SK-N-SH treated with all-trans-retinoic acid at 6 μM for 48 hours (cell line): ENCODE measurements at regions not wholly inside any gene's neighbourhood (a gene's known extent, or its start where the extent isn't known, plus 50 kb on each side); places are given as distances from the start of the nearest gene placed in this dataset.

Experiments
- ATAC-seq: fragments of 200-7000 bp; cut with Tn5 transposase; 3 replicates; pipeline ENCODE4 v1.9.1; 2020; ENCODE audit warnings: mild to moderate bottlenecking, moderate library complexity
- ARNTL ChIP-seq: fragments of 450-650 bp; formaldehyde crosslinking; IDR thresholded peaks from 2 replicates; pipeline ENCODE4 v1.5.0; 2020; ENCODE audit warnings: low read depth, mild to moderate bottlenecking, moderate library complexity, borderline replicate concordance
- BACH2 ChIP-seq: fragments of 250-450 bp; sonication (Bioruptor Pico); IDR thresholded peaks from 2 replicates; pipeline ENCODE4 v1.9.0; 2021; ENCODE audit warnings: mild to moderate bottlenecking, borderline replicate concordance
- CREB5 ChIP-seq: fragments of 250-450 bp; sonication (Bioruptor Pico); IDR thresholded peaks from 2 replicates; pipeline ENCODE4 v1.5.1; 2020; ENCODE audit warnings: low read depth, mild to moderate bottlenecking, moderate library complexity
- CSDC2 ChIP-seq: fragments of 250-450 bp; sonication (Bioruptor Pico); IDR thresholded peaks from 2 replicates; pipeline ENCODE4 v1.5.0; 2020; ENCODE audit warnings: mild to moderate bottlenecking, moderate library complexity
- CSRNP3 ChIP-seq: fragments of 250-450 bp; sonication (Bioruptor Pico); IDR thresholded peaks from 2 replicates; pipeline ENCODE4 v1.5.1; 2021; ENCODE audit warnings: mild to moderate bottlenecking, moderate library complexity
- ESRRG ChIP-seq: fragments of 250-450 bp; sonication (Bioruptor Pico); IDR thresholded peaks from 2 replicates; pipeline ENCODE4 v1.6.1; 2021; ENCODE audit warnings: mild to moderate bottlenecking
- GLIS3 ChIP-seq: fragments of 250-450 bp; sonication (Bioruptor Pico); IDR thresholded peaks from 2 replicates; pipeline ENCODE4 v1.5.0; 2020; ENCODE audit warnings: mild to moderate bottlenecking, moderate library complexity
- ISL1 ChIP-seq: fragments of 250-450 bp; sonication (Bioruptor Pico); IDR thresholded peaks from 2 replicates; pipeline ENCODE4 v2.1.2; 2022; ENCODE audit warnings: mild to moderate bottlenecking, moderate library complexity
- PATZ1 ChIP-seq: fragments of 250-450 bp; sonication (Bioruptor Pico); IDR thresholded peaks from 2 replicates; pipeline ENCODE4 v1.8.0; 2020; ENCODE audit warnings: mild to moderate bottlenecking, moderate library complexity, borderline replicate concordance
- POU6F1 ChIP-seq: fragments of 250-450 bp; sonication (Bioruptor Pico); IDR thresholded peaks from 2 replicates; pipeline ENCODE4 v1.8.0; 2021; ENCODE audit warnings: low read depth, mild to moderate bottlenecking, moderate library complexity, borderline replicate concordance
- PPARA ChIP-seq: fragments of 250-450 bp; sonication (Bioruptor Pico); IDR thresholded peaks from 2 replicates; pipeline ENCODE4 v1.5.0; 2020; ENCODE audit warnings: mild to moderate bottlenecking, borderline replicate concordance
- RARB ChIP-seq: fragments of 250-450 bp; sonication (Bioruptor Pico); IDR thresholded peaks from 2 replicates; pipeline ENCODE4 v1.8.0; 2021; ENCODE audit warnings: mild to moderate bottlenecking, moderate library complexity
- SNAI2 ChIP-seq: fragments of 250-450 bp; sonication (Bioruptor Pico); IDR thresholded peaks from 2 replicates; pipeline ENCODE4 v1.5.0; 2020; ENCODE audit warnings: mild to moderate bottlenecking, moderate library complexity
- TCF4 ChIP-seq: fragments of 250-450 bp; sonication (Bioruptor Pico); IDR thresholded peaks from 2 replicates; pipeline ENCODE4 v1.8.0; 2021; ENCODE audit warnings: mild to moderate bottlenecking, moderate library complexity, borderline replicate concordance
- TOX ChIP-seq: fragments of 250-450 bp; sonication (Bioruptor Pico); IDR thresholded peaks from 2 replicates; pipeline ENCODE4 v1.8.0; 2021; ENCODE audit warnings: mild to moderate bottlenecking, moderate library complexity, borderline replicate concordance
- TSHZ2 ChIP-seq: fragments of 250-450 bp; sonication (Bioruptor Pico); IDR thresholded peaks from 2 replicates; pipeline ENCODE4 v1.5.0; 2020; ENCODE audit warnings: mild to moderate bottlenecking, moderate library complexity
- ZC3H10 ChIP-seq: fragments of 250-450 bp; sonication (Bioruptor Pico); IDR thresholded peaks from 2 replicates; pipeline ENCODE4 v1.5.1; 2021; ENCODE audit warnings: mild to moderate bottlenecking, moderate library complexity
- ZFP3 ChIP-seq: fragments of 250-450 bp; sonication (Bioruptor Pico); IDR thresholded peaks from 2 replicates; pipeline ENCODE4 v1.5.0; 2020; ENCODE audit warnings: mild to moderate bottlenecking, moderate library complexity
- ZFP30 ChIP-seq: fragments of 450-650 bp; formaldehyde crosslinking; IDR thresholded peaks from 2 replicates; pipeline ENCODE4 v1.5.0; 2022; ENCODE audit warnings: mild to moderate bottlenecking, moderate library complexity
- ZNF565 ChIP-seq: fragments of 450-650 bp; formaldehyde crosslinking; conservative IDR thresholded peaks from 2 replicates; pipeline ENCODE4 v1.5.0; 2020; ENCODE audit warnings: low read depth, mild to moderate bottlenecking, moderate library complexity
- ZNF70 ChIP-seq: fragments of 450-650 bp; formaldehyde crosslinking; IDR thresholded peaks from 2 replicates; pipeline ENCODE4 v1.5.0; 2020; ENCODE audit warnings: mild to moderate bottlenecking, moderate library complexity
- ZNF8 ChIP-seq: fragments of 450-650 bp; formaldehyde crosslinking; IDR thresholded peaks from 2 replicates; pipeline ENCODE4 v1.5.0; 2020; ENCODE audit warnings: mild to moderate bottlenecking, moderate library complexity

GRCh38 chr2:107359021-107359420 is 467.7 kb upstream of the RGPD4 start:
- ATAC-seq = no peak
- TF ChIP-seq ZNF70 (CRISPR knock-in tag) (no peak), ZNF565 (CRISPR knock-in tag) (no peak), GLIS3 (CRISPR knock-in tag) (no peak), ZNF8 (CRISPR knock-in tag) (no peak), ESRRG (CRISPR knock-in tag) (no peak), CSDC2 (CRISPR knock-in tag) (no peak), RARB (CRISPR knock-in tag) (no peak), ARNTL (no peak), ZFP30 (CRISPR knock-in tag) (no peak), ISL1 (CRISPR knock-in tag) (no peak), PPARA (no peak), ZFP3 (CRISPR knock-in tag) (no peak), ZC3H10 (CRISPR knock-in tag) (no peak), BACH2 (no peak), CSRNP3 (CRISPR knock-in tag) (no peak), POU6F1 (CRISPR knock-in tag) (no peak)

- TF ChIP-seq ARNTL = no peak
- no peak for TF ChIP-seq ZFP3 (CRISPR knock-in tag)
- no peak for TF ChIP-seq PATZ1 (CRISPR knock-in tag)
- TF ChIP-seq ISL1 (CRISPR knock-in tag) = no peak
- TF ChIP-seq BACH2 = no peak
- TF ChIP-seq TOX (CRISPR knock-in tag) = no peak
- TF ChIP-seq ZNF565 (CRISPR knock-in tag) = no peak
- no peak for TF ChIP-seq SNAI2
- no peak for TF ChIP-seq ZNF70 (CRISPR knock-in tag)
- TF ChIP-seq ZNF8 (CRISPR knock-in tag) = no peak
- no peak for TF ChIP-seq TSHZ2
- TF ChIP-seq GLIS3 (CRISPR knock-in tag) = no peak
- TF ChIP-seq, all 23 proteins: peak for 0
- no peak for ATAC-seq
Measured at GRCh38 chr2:107361751-107362381, 464.8 kb upstream of the RGPD4 start.

GRCh38 chr2:107362993-107363392 is 463.7 kb upstream of the RGPD4 start:
- ATAC-seq = no peak
- TF ChIP-seq POU6F1 (CRISPR knock-in tag) = no peak
- TF ChIP-seq SNAI2 = no peak
- no peak for TF ChIP-seq ZC3H10 (CRISPR knock-in tag)
- no peak for TF ChIP-seq BACH2
- TF ChIP-seq ZNF565 (CRISPR knock-in tag) = no peak
- no peak for TF ChIP-seq ZNF70 (CRISPR knock-in tag)
- no peak for TF ChIP-seq PPARA
- no peak for TF ChIP-seq TCF4 (CRISPR knock-in tag)
- TF ChIP-seq ARNTL = no peak
- no peak for TF ChIP-seq ESRRG (CRISPR knock-in tag)
- no peak for TF ChIP-seq CREB5 (CRISPR knock-in tag)
- no peak for TF ChIP-seq ZNF8 (CRISPR knock-in tag)
- TF ChIP-seq PATZ1 (CRISPR knock-in tag) = no peak
